ENCODE measurements at regions not wholly inside any gene's neighbourhood (a gene's known extent, or its start where the extent isn't known, plus 50 kb on each side); places are given as distances from the start of the nearest gene placed in this dataset.

DNA sequence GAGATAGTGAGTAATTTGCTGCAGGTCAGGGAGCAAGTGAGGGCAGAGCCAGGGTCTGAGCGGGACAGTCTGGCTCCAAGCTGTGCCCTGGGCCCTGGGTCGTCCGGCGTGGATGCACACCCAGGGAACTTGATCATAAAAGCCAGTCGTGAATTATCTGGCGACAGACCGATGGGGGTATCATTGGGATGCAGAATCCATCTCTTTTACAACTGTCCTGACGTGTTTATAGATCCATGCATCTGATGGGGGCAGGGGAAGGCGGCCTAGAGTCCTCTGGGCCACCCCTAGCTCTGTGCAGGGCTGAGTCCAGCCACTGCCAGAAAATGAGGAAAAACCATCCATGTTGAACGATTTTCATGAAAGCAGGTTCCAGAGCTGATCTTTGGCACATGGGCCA is 332.8 kb downstream of the C16orf95 start:
- TF ChIP-seq CTCF (IDR thresholded peaks at IDR 0.05; ENCODE audit: low read depth, low read length) = no peak
- no peak for TF ChIP-seq EZH2phosphoT487 (IDR thresholded peaks at IDR 0.05; ENCODE audit: low read depth)
